HK-2 (cell line): ENCODE measurements at regions not wholly inside any gene's neighbourhood (a gene's known extent, or its start where the extent isn't known, plus 50 kb on each side); places are given as distances from the start of the nearest gene placed in this dataset.
"Not testable (repeated sequence)": the region's sequence is repeated elsewhere in the genome, so short reads cannot be mapped to it uniquely, and the experiment has no call there.

Experiments used
- DNase-seq: peaks from one replicate; pipeline ENCODE4 v3.0.0-alpha.2; 2018; ENCODE audit not compliant: unreplicated experiment

DNA sequence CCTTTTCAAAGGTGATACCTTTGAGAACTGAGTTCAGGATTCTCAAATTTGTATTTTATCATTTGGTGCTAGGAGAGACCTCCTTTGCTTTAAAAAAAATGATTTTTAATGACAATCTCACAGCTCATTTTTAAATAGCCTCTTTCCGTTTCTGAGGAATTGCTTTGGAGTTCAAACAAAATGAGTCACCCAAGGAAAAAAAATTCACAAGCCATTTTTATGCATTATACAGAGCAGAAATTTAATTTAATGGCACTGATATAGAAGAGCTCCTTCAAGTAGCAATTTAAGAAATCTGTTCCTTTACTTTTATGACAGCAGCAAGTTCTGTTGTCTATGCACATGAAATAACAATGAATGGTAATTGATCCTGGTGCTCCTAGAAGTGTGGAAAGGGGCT lies 337.9 kb upstream of the KCNMB2 start:
- DNase-seq: no peak

GRCh38 chr3:178200316-178200715 lies 335.9 kb upstream of the KCNMB2 start:
- DNase-seq: no peak

DNA sequence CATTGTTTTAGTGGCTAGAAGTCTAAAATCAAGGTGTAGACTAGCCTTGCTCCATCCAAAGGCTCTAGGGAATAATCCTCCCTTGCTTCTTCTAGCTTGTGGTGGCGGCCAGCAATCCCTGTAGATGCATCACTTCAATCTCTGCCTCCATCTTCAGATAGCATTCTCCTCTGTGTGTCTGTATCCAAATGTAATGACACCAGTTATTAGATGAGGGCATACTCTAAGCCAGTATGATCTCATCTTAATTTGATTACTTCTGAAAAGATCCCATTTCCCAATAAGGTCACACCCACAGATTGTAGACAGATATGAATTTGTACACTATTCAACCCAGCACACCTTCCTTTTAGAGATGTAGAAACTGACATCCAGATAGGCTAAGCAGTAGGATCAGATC lies 334.5 kb upstream of the KCNMB2 start:
- no peak for DNase-seq

DNA sequence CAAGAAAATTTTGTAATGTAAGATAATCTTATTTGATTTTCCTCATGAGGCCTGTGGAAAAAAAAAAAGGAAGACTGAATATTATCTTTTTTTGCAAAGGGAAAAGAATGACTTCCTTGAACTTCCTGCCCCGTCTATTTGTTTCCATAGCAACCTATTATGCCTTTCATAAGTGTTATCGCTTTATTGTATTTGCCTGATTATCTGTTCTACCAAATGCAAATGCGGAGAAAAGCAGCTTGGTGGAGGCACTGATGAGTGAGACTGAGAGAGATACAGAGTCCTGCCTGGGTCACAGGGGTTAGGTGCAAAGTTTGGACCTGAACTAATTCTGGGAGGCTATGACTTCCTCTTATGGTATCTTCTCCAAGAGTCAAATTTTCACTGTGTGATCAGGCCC lies 334.0 kb upstream of the KCNMB2 start:
- DNase-seq: no peak

DNA sequence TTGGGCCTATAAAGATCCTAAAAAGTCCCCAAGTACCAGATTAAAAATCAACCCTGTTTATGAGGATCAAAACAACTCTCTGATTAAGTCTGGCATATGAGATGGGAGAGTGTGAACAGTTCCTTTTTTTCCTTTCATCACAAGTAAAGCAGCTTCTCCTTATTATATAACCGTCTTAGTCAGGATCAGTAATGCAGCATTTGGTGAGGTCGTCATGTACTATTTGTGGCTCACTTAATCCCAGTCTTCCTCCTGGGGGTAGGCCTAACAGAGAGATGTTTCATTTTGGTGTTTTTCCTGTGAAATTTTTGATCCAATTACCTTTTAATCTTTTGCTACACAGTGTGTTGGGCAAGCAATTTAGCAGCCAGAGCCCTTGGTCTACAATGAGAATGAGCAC lies 333.1 kb upstream of the KCNMB2 start:
- no peak for DNase-seq

DNA sequence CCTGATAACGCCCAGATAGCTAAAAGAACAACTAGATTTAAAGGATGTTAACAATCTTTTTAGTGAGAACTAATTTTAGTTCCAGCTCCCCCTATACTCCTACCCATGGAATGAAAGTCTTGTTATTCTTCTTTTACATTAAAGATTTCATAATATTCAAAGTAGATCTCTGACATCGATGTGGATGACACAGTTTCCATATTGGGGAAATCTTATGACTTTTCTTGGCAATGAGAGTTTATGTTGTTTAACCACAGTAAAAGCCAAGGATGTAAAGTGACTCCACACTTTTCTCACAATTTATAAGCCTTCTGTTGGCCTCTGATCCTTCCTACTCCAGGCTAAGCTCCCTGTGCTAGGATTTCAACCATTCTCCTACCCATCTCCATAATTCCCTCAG lies 332.6 kb upstream of the KCNMB2 start:
- DNase-seq: no peak

- no peak for DNase-seq
These were observed 330.5 kb upstream of the KCNMB2 start for GRCh38 chr3:178205740-178206139.

DNA sequence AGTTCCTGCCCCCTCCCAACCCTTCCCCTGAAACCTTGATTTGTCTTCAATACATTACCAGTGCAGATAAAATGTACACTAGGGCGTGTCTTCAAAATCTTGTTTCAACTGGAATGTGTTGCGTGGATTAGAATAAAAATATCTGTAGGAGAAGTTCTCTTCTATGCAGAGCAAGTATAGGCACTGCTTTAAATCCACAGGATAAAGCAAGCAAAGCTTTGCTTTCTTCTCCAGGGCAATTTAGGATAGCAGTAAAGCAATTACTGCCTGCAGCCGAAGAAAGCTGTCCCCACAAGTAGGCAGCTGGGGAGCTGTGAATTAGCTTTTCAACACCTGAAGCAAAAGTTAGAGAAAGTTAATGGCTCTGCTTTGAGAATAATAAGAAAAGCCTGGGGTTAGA lies 329.7 kb upstream of the KCNMB2 start:
- no peak for DNase-seq

- not testable (repeated sequence) for DNase-seq
These were observed 329.1 kb upstream of the KCNMB2 start for GRCh38 chr3:178207161-178207560.

- DNase-seq: not testable (repeated sequence)
These were observed 328.6 kb upstream of the KCNMB2 start for GRCh38 chr3:178207627-178208026.

DNA sequence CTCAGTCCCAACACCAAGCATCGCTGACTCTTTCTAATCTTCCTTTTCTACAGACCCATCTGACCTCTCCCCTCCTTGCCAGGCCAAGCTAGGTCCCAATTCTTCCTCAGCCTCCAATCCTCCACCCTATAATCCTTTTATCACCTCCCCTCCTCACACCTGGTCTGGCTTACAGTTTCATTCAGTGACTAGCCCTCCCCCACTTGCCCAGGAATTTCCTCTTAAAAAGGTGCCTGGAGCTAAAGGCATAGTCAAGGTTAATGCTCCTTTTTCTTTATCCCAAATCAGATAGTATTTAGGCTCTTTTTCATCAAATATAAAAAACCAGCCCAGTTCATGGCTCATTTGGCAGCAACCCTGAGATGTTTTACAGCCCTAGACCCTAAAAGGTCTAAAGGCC lies 327.1 kb upstream of the KCNMB2 start:
- DNase-seq: not testable (repeated sequence)

DNA sequence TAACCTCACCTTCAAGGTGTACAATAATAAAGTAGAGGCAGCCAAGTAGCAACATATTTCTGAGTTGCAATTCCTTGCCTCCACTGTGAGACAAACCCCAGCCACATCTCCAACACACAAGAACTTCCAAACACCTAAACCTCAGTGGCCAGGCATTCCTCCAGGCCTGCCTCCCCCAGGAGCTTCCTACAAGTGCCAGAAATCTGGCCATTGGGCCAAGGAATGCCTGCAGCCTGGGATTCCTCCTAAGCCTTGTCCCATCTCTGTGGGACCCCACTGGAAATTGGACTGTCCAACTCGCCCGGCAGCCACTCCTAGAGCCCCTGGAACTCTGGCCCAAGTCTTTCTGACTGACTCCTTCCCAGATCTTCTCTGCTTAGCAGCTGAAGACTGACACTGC lies 326.6 kb upstream of the KCNMB2 start:
- not testable (repeated sequence) for DNase-seq

DNA sequence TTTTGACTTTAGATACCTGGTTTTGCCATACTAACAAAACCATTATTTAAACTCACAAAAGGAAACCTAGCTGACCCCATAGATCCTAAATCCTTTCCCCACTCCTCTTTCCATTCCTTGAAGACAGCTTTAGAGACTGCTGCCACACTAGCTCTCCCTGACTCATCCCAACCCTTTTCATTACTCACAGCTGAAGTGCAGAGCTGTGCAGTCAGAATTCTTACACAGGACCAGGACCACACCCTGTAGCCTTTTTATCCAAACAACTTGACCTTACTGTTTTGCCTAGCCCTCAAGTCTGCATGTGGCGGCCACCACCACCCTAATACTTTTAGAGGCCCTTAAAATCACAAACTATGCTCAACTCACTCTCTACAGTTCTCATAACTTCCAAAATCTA lies 325.1 kb upstream of the KCNMB2 start:
- DNase-seq: not testable (repeated sequence)

DNA sequence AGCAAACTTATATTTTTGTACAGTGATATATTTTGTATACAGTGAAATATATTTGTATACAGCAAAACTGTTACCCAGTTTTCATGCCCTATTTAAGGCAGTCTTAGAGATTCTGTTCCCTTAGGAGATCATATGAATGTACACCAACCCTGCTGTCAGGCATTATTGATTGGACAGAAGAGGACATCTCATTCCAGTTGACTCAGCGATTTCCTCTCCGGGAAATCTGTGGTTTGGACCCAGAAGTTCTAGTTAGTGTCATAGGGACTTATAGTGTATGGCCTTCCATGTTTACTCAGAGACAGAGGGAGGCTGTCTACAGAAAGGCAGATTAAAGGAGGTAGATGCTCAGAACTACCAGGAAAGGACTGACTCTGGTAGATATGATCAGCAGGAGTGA lies 318.8 kb upstream of the KCNMB2 start:
- no peak for DNase-seq

- DNase-seq: no peak
These were observed 318.0 kb upstream of the KCNMB2 start for GRCh38 chr3:178218231-178218630.

DNA sequence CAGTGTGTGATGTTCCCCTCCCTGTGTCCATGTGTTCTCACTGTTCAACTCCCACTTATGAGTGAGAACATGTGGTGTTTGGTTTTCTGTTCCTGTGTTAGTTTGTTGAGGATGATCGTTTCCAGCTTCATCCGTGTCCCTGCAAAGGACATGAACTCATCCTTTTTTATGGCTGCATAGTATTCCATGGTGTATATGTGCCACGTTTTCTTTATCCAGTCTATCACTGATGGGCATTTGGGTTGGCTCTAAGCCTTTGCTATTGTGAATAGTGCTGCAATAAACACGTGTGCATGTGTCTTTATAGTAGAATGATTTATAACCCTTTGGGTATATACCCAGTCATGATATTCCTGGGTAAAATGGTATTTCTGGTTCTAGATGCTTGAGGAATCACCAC lies 316.6 kb upstream of the KCNMB2 start:
- not testable (repeated sequence) for DNase-seq

- DNase-seq: no peak
These were observed 312.4 kb upstream of the KCNMB2 start for GRCh38 chr3:178223876-178224275.

DNA sequence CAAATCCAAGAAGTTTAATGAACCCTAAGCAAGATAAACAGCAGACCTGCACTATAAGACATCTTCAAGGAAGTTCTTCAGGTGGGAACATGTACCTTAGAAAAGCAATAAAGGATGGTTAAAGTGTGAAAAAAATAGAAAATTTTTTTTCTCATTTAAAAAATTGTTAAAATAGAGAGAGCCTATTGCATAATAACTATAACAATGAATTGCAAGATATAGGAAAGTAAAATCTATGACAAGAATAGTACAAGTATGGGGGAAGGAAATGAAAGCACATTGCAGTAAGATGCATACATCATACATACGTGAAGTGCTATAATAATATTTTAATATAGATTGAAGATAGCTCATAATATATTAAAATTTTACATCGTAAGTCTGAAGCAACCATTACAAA lies 310.1 kb upstream of the KCNMB2 start:
- DNase-seq: no peak

DNA sequence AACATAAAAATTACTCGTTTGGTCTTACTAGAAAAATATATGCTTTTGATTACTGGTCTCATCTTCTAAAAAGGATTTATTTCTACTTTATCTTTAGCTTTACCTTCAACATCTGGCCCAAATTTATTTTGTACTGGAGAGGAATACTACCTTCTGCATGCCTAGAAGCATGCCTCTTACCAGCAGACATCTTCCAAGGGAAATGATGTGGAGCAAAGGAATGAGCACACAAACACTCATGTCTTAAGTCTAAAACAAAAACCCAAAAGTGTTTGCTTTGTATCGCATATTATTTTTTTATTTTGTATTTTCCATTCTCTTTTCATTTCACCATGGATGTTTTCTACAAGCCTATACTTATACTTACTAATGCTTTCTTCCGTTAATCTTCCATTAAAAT lies 304.6 kb upstream of the KCNMB2 start:
- DNase-seq: no peak

- no peak for DNase-seq
These were observed 302.7 kb upstream of the KCNMB2 start for GRCh38 chr3:178233371-178234071.

DNA sequence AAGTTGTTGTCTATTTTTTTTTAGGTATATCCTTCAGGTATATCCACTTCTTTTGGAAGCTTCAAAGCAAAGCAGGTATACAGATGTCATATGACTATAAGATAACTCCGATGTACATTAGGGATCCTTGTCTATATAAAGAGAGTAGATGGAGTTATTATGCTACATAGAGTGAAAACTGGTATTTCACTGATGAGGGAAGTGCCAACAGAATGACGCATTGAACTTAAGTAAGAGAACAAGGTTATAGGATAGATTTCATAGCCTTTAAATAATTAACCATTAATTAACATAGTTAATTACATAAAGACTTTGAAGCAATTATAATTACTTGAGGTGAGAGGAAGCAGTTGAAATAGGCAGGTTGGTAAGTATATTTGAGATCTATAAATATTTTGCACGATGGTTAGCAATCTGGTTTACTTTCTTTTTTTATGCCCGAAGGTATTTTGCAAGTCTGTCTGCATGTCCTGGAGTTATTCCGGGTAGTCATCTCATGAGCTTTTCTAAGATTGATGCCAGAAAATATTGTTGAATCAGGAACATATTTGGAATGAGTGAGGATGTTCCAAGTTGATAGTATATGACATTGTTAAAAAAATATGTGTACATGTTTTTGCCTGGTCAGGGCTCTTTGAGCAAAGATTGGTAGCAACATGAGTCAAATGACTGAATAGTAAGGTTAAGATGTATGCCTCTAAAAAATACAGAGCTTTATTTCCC lies 299.5 kb upstream of the KCNMB2 start:
- DNase-seq: no peak

GRCh38 chr3:178238179-178238578 lies 298.1 kb upstream of the KCNMB2 start:
- DNase-seq: no peak
